ENCODE measurements at regions not wholly inside any gene's neighbourhood (a gene's known extent, or its start where the extent isn't known, plus 50 kb on each side); places are given as distances from the start of the nearest gene placed in this dataset.

DNA sequence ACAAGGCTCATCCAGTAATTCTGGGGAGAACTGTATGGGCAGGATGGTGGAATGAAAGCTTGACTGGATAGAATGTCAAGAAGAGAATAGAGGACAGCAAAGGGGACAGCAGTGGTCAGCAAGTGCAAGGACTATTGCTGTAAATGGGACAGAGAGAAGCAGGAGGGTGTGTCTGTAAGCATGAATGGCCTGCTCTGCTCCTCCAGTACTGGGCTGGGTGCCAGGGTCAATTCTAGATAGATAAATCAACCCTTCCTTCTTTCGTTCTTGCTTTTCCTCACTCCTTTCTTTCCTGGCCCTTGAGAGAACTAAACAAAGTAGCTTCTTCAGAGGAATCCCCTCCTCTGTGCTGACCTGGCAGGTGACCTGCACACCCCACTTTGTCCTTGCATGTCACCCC, 1019.2 kb downstream of the BCL11B start:
- Mint-ChIP-seq H3K27ac (no peak overlapping the region), H3K9me3 (no peaks in the 10 kb centered on the region), H3K27me3 (ENCODE audit: insufficient read depth) (peaks cover 2% of the 10 kb centered on the region), H3K4me1 (peaks cover 36% of the 10 kb centered on the region), H3K4me3 (no peak overlapping the region), H3K36me3 (ENCODE audit: low read depth) (no peaks in the 10 kb centered on the region)
- no peak overlapping the region for H3K27ac ChIP-seq (ENCODE audit: low read depth, low read length)
- peaks cover 19% of the 10 kb centered on the region for H3K4me1 ChIP-seq (ENCODE audit: control insufficient read depth, insufficient read depth, low read length)
- 75 to 89% methylated on average over 1 of the region's 1 CpG for WGBS, 2 experiments (ENCODE audit: insufficient coverage in 1 of 2, insufficient read length in 1 of 2)
- no peaks in the 10 kb centered on the region for H3K9me3 ChIP-seq (ENCODE audit: control insufficient read depth, low read length)
- DNase-seq: no peak
- H3K4me3 ChIP-seq (ENCODE audit: low read length): no peak overlapping the region
- no peaks in the 10 kb centered on the region for H3K36me3 ChIP-seq (ENCODE audit: control insufficient read depth, insufficient read depth, low read length)
- TF ChIP-seq, protein P1, sequence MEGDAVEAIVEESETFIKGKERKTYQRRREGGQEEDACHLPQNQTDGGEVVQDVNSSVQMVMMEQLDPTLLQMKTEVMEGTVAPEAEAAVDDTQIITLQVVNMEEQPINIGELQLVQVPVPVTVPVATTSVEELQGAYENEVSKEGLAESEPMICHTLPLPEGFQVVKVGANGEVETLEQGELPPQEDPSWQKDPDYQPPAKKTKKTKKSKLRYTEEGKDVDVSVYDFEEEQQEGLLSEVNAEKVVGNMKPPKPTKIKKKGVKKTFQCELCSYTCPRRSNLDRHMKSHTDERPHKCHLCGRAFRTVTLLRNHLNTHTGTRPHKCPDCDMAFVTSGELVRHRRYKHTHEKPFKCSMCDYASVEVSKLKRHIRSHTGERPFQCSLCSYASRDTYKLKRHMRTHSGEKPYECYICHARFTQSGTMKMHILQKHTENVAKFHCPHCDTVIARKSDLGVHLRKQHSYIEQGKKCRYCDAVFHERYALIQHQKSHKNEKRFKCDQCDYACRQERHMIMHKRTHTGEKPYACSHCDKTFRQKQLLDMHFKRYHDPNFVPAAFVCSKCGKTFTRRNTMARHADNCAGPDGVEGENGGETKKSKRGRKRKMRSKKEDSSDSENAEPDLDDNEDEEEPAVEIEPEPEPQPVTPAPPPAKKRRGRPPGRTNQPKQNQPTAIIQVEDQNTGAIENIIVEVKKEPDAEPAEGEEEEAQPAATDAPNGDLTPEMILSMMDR (conservative IDR thresholded peaks at IDR 0.05): no peak
- H3K9ac ChIP-seq (ENCODE audit: extremely low read depth, low read length, poor library complexity, severe bottlenecking): no peak overlapping the region
- H3K27me3 ChIP-seq (ENCODE audit: control insufficient read depth, insufficient read depth, low read length, poor library complexity, severe bottlenecking): no peaks in the 10 kb centered on the region

DNA sequence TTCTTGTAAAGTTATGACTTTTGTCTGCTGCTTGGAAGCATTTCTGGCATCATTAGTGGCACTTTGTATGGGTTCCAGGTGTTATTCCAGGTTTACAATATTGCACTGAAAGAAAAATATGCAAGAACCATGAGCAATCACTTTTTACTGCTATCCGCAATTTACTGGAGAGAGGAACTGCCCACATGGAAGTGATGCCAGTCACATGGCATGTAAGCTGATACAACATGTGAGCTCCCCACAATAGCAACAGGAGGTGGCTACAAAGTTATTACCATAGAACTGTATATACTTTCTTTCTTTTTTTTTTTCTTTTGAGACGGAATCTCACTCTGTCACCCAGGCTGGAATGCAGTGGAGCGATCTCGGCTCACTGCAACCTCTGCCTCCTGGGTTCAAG, 1012.1 kb downstream of the BCL11B start:
- no peaks in the 10 kb centered on the region for H3K4me1 Mint-ChIP-seq
- no peaks in the 10 kb centered on the region for H3K27me3 Mint-ChIP-seq (ENCODE audit: insufficient read depth)
- Histone ChIP-seq H3K4me3 (ENCODE audit: low read length) (no peak overlapping the region), H3K27ac (ENCODE audit: low read depth, low read length) (no peak overlapping the region), H3K9me3 (ENCODE audit: control insufficient read depth, low read length) (no peaks in the 10 kb centered on the region), H3K9ac (ENCODE audit: extremely low read depth, low read length, poor library complexity, severe bottlenecking) (no peak overlapping the region), H3K27me3 (ENCODE audit: control insufficient read depth, insufficient read depth, low read length, poor library complexity, severe bottlenecking) (no peaks in the 10 kb centered on the region), H3K4me1 (ENCODE audit: control insufficient read depth, insufficient read depth, low read length) (no peaks in the 10 kb centered on the region), H3K36me3 (ENCODE audit: control insufficient read depth, insufficient read depth, low read length) (no peaks in the 10 kb centered on the region)
- no peak overlapping the region for H3K4me3 Mint-ChIP-seq
- TF ChIP-seq, protein P1 (conservative IDR thresholded peaks at IDR 0.05): no peak
- no peaks in the 10 kb centered on the region for H3K9me3 Mint-ChIP-seq
- WGBS, 2 experiments (ENCODE audit: insufficient coverage in 1 of 2, insufficient read length in 1 of 2): 80 to 92% methylated on average over 2 to 4 of the region's 4 CpGs
- no peak for DNase-seq
- H3K27ac Mint-ChIP-seq: no peak overlapping the region
- no peaks in the 10 kb centered on the region for H3K36me3 Mint-ChIP-seq (ENCODE audit: low read depth)

DNA sequence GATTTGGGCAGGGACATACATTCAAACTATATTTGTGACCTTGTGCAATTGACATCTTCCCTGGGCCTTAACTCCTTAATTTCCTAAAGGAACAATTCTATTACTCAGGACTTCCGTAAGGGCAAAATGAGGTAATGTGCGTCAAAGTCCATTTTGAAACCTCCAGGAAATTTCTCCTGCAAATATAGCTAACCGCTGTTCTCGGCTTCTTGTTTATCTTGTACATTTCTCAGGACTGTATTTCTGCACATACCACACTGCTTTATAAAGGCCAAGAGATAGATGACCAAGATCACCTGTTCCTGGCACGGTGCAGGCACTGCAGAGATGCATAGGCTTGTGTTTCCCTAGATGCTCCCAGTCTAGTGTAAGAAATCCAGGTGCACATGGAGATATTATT, 1009.4 kb downstream of the BCL11B start:
- H3K27me3 ChIP-seq (ENCODE audit: control insufficient read depth, insufficient read depth, low read length, poor library complexity, severe bottlenecking): no peaks in the 10 kb centered on the region
- H3K27ac ChIP-seq (ENCODE audit: low read depth, low read length): no peak overlapping the region
- H3K4me3 ChIP-seq (ENCODE audit: low read length): no peak overlapping the region
- H3K9ac ChIP-seq (ENCODE audit: extremely low read depth, low read length, poor library complexity, severe bottlenecking): no peak overlapping the region
- Mint-ChIP-seq H3K27me3 (ENCODE audit: insufficient read depth) (no peaks in the 10 kb centered on the region), H3K36me3 (ENCODE audit: low read depth) (no peaks in the 10 kb centered on the region), H3K4me3 (no peak overlapping the region), H3K4me1 (no peaks in the 10 kb centered on the region), H3K9me3 (no peaks in the 10 kb centered on the region), H3K27ac (no peak overlapping the region)
- H3K4me1 ChIP-seq (ENCODE audit: control insufficient read depth, insufficient read depth, low read length): no peaks in the 10 kb centered on the region
- 95 to 100% methylated on average over 4 to 5 of the region's 5 CpGs for WGBS, 2 experiments (ENCODE audit: insufficient coverage in 1 of 2, insufficient read length in 1 of 2)
- TF ChIP-seq, protein P1 (conservative IDR thresholded peaks at IDR 0.05): no peak
- H3K9me3 ChIP-seq (ENCODE audit: control insufficient read depth, low read length): no peaks in the 10 kb centered on the region
- no peaks in the 10 kb centered on the region for H3K36me3 ChIP-seq (ENCODE audit: control insufficient read depth, insufficient read depth, low read length)
- DNase-seq: no peak

Data from endodermal cell (in vitro differentiated cells).